NCI-H2107 (cell line): ENCODE measurements at regions not wholly inside any gene's neighbourhood (a gene's known extent, or its start where the extent isn't known, plus 50 kb on each side); places are given as distances from the start of the nearest gene placed in this dataset.

Experiments
- DNase-seq: peaks from one replicate; lab custom pipeline; 2025; lab: John Stamatoyannopoulos, UW

DNA sequence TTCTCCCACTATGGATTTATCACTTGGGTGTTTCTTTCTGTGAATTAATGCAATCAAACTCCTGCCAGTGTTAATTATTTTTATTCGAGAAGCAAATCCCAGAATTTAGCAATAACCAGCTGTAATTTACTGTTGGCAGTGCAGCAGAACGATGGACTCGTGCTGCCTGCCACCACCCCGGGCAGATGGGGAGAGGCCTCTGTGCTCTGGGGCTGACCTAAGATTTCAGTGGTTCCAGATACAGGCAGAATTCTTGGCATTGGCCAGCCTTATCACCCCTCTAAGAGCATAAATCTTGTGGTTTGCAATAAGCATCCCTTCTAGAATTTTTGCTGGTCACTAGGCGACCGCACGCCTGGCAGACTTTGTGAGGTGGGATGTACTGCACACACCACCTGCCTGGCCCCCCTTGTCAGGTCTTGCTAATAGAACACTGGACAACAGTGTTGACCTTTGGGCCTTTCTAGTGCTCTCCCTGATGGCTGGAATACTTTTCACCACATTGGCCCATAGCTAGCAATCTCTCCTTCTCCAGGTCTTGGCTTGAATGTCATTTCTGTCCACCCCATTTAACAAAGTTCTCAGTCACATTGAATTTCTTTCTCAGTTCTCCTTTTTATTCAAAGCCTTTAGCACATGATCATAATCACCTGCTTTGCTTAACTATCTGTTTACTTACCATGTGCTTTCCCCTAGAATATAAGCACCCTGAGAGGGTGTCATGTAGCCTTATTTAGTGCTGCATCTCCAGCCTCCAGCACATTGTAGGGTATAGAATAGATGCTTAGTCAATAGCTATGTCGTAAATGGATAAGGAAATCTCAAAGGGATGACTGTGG, 122.1 kb upstream of the DYNLRB2 start:
- no peak for DNase-seq

DNA sequence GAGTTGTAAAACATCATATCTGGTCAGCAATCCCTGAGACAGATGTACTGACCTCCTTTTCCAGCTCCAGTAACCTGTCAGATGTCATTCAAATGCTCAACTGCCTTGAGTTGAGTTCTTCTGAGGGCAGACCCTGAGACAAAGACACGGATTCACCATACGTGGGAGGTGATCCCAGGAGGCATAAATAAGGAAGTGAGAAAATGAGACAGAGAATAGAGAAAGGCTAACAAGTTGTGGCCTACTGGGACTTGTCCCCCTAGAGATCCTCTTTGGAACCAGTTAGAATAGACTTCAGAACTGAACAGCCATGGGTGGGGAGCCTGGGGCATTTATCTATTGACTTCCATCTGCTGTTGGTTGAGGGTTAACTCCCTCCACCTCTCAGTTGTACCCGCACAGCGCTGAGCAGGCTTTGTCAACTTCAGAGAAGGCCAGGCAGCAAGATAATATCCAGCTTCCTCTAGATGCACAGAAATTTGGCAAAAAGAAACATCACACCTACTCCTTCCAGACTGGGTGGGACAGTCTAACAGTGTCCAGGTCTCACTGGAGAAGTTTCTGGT, 123.0 kb upstream of the DYNLRB2 start:
- DNase-seq: no peak

DNA sequence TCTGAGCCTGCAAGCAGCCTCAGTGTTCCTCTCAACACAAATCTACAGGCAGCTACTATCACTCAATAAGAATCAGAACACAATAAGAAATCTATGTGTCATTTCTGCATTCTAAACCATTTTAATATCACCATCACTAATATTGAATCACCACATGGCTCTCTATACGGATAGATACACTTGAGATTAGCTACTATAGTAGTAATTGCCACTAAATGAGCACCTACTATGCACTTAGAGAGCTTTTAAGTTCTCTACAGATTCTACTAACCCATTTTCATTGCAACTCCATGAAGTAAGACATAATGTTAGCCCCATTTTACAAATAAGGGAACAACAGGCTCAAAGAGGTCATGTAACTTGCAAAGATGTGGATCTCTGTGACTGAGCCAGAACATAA, 132.8 kb upstream of the DYNLRB2 start:
- no peak for DNase-seq

DNA sequence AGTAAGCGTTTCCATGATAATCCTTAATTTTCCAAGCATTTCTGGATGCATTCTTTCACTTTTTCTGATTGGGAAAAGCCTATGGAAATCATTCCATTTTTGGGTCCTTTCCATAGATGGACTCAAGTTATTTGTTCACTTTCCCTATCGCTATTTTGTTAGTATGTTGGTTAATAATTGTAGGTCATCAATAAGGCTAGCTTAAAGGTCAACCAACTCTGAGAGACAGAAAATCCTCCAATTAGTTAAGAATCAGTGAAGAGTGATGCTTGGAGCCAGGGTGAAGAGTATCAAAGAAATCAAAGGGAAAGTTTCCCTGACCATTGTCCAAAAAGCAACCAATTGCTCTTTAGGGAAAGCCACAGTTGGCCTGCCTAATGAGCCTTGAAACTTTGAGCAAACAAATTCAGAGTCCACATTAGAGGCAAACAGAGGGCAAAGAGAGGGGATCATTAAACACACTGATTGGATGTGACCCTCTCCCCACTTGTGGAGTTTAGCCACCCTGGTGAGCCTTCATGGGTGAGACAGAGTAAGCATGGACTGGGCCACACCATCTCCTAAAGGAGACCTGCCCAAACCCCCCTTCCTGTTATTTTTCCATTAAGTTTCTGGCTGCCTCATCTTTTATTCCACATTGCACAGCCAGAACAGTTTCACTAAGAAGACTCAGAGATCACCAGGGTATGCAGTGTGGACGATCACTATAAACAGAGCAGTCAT, 133.4 kb upstream of the DYNLRB2 start:
- no peak for DNase-seq

DNA sequence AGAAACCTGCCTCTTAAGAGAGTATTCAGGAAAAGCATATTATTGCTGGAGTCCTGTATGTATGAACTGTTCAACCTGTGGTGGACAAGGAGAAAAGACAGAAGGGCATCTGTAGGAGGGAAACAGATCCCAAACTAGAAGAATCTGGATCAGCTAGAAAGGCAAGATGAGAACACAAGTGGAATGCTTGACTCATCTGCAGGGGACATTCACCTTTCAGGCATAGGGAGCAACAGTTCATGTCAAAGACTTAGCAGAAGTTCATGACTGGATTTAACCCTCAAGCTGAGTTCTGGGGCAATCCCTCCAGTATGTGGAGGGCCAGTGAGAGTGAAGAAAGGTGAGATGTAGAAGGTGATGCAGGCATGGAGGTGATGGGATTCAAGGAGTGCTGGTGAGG, 135.9 kb upstream of the DYNLRB2 start:
- DNase-seq: no peak

DNA sequence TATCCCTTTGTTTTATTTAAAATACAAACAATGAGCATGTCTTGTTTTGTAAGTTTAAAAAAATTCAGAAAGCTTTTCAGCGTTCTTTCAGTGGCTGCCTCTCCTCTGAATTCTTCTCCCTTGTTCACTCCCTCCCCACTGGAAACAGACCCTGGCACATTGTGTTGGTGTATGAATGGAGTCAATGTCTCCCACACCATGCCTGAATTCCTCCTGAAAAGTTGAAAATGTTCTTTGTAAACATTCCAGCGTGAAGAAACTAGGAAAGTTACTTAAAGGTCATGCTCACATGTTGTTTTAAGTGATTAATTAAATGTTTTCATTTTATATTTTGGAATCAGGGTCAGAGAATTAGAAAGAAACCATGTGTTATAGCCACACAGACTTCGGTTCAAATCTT, 136.9 kb upstream of the DYNLRB2 start:
- DNase-seq: no peak

DNA sequence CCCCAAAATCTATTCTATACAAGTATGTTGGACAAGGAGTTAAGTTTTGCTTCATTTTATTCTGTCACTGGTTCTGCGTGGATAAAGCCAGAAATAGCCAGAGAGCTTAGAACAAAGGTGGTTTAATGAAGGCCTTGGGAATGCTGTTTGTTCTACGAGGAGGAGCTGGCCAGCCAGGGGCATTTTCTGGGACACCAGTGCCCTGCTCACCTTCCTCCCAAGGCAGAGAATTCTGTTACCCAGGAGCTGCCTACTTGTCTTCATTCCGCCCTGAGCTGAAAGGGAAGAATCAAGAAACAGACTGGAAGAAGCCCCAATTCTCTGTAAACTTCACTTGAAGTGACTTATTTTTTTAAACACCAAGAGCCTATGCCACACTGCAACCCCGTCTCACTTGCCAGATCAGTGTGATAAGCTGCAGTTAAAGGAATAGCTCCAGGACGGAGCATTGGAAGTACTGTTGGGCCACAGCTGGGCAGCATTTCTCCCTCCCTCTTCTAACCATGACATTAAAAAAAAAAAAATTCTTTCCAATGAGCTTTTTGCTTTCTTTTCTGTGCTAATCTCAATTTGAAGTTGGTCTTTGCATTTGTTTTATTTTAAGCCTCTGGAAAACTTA, 149.8 kb upstream of the DYNLRB2 start:
- DNase-seq: no peak

DNA sequence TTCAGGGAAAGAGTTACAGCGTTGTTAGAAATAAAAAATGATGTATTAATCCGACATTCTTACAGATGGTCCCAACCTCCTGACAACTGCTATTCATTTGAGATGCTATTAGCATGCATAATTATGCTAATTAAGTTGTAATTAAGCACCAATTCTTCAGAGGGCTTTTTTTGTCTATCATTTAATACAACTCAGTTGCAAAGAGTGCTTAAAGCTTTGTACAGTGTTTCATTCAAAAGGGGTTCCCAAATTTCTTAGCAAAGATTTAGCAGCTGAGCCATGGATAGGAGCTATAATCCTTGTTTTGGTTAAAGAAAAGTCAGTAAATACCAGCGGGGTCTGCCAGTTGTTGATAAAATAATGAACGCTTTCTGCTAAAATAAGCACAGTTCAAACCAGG, 150.7 kb upstream of the DYNLRB2 start:
- DNase-seq: no peak

DNA sequence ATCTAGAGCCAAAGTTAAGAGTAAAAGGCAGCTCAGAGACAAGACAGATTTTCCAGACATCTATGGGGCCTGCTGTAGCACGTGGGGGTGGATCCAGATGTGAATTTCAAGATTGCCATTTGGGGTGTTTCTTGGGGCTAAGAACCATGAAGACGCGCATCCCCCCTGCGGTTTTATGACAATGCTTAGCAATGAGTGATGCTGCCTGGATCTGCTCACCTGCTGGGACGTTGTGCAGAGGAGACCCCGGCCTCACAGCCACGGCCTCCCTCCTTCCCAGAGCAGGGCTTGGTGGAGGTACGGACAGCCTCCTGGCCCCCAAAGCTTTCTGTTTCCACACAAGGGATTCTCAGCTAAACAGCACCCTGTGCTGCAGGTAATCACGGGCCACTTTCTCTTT, 151.5 kb upstream of the DYNLRB2 start:
- no peak for DNase-seq

DNA sequence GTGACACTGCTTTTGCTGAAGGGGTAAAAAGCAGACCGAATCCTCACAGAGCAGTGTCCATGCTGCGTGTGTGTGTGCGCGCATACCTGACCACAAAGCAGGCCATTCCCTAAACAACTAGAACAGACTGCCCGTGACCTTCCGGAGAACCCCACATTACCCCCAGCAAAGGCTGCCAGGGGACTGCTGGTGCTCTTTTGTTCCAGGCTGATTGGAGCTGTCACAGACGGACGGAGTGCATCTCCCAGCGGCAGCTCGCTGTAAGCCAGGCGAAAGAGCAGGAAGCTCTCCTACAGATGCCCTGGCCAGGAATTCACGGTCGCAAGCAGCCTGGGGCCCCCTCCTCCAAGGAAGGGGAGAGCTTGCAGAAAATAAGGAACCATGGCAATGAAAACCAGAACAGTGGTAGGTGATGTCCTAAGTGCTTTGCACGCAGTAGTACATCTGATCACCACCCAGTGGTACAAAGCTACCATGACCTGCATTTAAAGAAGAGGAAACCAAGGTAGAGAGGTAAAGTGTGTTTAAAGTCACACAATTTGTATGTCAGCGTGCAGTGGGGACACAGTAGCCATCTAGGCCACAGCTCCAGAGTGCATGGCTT, 153.4 kb upstream of the DYNLRB2 start:
- DNase-seq: no peak

DNA sequence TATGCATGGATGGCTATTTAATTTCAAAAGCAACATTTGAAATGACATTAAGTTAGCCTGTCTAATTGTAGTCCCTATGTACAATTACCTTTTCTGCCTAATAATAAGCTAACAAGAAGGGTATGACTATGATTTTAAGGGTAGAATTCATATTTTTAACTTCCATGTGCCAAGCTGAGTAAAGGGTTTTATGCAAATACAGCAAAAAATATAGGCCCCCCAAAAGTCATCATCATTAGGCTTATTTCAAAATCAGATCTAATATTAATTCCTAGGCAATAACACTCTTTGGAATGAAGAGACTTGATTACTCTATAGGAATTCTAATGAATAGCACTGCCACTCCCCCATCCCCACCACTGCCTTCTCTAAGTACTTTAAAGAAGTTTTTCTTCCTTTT, 155.9 kb upstream of the DYNLRB2 start:
- no peak for DNase-seq

DNA sequence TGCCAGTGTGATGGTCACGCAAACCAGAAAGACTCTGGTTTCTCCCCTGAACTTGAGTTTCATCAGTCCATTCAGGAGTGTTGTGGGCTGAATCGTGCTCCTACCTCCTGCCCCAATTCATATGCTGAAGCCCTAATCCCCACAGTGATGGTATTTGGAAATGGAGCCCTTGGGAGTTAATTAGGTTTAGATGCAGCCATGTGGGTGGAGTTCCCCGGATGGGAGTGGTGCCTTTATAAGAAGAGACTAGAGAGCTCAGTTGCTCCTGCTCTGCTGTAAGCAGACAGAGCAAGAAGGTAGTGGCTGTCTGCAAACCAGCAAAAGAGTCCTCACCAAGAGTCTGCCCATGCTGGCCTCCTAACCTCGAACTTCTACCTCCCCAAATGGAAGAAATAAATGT, 160.3 kb upstream of the DYNLRB2 start:
- no peak for DNase-seq

DNA sequence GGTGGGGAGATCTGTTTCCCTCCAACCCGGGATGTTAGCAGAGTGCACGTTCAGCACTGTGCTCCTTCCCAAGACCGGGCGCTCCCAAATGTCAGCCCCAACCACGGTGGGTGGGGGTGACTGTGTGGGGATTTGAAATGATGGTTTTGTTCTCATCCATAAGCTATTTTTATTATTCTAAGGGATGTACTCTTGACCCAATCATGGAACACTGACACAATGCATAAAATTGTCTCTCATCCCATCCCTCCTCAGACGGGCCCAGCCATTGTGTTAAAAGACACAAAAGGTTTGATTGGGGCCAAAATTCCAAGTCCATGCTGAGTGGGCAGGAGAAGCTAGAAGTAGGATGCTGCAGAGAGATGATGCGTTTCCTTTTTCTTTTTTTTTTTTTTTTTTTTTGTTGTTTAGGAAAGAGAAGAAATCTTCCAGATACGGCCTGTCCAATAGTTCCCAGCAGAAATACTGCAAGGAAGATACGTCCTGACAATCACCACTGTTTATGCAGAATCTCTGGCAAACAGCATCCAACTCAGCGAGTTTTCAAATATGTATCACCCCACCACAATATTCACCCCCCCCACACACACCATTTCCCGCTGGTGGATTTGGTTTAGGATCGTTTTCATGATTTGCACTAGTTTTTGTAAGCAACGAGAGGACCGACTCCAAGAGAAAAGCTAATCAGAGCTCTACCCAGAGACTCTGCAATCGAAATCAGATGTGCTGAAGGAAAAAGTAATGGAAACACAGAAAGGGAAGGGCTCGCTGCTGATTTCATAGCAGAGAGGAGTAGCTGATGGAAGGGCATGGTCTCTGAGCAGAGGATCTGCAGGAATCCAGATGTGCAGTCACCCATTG, 163.5 kb upstream of the DYNLRB2 start:
- no peak for DNase-seq

DNA sequence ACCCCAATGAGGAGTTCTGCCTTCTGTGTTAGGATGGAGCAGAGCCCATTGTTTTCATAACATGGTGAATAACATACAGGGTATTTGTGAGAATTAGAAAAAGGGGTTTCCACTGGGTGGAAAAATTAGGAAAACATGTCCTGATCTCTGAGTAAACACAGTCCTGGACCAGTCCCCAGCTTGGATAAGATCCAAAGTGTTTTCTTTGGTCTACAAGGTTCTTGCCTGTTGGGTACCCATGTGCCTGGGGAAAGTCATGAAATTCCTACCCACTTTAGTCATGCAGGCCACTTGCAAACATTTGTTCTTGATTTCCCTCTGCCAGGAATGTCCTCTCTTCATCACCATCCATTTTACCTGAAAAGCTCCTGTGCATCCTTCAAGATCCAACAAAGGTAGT, 164.8 kb upstream of the DYNLRB2 start:
- no peak for DNase-seq

DNA sequence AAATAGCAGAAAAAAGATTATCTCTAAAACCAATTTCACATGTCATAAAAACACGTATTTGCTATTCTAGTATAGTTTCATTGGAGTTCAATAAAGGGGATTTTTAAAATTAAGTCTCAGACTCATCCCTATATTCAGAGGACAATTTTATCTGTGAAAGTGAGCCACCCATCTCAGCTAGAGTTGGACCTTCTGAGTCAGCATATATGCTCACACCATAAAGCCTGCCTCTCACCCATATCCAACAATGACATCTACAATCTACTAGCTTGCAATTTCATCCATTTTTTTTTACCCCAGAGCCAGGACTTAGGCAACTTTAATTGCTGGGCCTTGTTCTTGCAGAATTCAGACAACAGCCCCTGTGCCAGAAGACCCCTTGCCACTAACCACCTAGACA, 165.3 kb upstream of the DYNLRB2 start:
- no peak for DNase-seq

DNA sequence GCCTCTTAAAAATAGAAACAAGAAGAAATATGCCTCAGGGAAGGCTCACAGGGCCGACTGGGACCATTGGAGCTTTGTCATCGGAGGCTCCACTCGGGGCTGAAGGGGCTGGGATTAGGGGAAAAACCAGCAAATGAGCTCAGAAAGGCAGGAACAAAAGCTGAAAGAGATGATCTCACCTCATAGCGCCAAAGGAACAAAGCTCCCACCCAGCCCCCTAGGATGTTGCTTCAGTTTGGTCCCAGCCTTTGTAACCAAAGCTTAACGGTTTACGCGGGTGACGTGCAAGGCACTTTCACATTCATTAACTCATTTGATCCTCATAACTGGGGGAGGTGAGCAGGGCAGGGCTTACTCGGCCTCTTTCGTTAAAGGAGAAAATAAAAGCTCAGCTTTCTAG, 168.5 kb upstream of the DYNLRB2 start:
- no peak for DNase-seq

DNA sequence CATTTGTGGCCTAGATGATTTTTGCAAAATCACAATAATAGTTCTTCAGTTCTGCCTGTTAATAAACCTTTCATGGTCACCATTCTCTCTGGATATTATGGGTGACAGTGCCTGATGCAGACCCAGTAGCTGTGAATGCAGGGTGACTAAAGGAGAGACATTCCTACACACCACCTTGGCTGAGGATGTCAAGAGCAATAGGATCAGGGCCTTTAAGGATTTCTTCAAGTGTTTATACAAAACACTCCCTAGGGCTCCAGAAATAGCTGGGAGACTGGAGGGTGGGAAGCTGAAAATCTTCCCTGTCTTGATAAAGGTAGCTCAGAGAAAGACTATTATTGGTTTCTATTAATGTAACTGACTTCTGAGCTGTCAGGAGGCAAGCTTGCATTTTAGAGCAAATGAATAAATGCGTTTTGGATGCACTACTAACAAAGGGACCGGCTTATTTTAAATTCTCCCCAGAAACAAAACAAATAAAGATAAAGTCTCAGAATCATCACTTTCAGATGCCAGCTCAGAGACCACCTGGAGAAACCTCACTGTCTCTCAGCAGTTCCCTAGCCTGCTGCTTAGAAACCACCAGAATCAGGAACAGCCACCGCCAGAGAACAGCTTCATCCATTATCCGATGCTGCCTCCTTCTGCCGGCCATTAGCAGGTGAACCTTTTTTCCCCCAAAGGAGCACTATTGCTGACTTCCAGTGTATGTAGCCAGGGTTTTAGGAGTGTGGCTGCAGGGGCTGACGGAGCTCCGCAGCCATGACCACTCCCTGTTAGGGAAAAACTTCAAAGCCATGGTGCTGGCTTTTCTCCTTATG, 171.4 kb upstream of the DYNLRB2 start:
- DNase-seq: no peak

DNA sequence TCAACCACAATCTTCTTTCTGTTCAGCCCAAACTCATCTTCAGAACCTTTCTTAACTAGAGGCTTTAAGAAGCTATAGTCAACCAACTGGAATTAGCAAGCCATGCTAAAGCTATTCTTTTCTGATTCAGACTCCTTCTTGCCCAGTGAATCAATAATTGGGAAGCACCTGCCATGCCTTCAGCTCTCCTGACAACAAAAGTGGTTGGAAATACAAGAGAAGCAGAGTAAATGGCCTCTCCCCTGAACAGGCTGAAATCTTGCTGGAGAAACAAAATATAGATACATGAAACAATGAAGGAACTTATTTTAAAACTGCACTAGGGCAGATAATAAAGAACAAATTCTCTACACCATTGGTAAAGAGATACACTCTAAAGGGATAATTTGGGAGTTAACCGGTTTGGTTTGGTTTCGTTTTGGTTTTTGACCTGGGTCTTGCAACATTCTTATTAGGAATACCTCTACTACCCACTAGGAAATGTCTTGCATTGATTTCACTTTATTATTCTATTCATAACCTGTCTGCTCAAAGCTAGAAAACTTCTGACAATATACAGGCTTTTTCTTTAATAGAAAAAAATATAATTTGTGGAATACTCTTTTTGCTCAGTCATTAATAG, 173.6 kb upstream of the DYNLRB2 start:
- DNase-seq: no peak

DNA sequence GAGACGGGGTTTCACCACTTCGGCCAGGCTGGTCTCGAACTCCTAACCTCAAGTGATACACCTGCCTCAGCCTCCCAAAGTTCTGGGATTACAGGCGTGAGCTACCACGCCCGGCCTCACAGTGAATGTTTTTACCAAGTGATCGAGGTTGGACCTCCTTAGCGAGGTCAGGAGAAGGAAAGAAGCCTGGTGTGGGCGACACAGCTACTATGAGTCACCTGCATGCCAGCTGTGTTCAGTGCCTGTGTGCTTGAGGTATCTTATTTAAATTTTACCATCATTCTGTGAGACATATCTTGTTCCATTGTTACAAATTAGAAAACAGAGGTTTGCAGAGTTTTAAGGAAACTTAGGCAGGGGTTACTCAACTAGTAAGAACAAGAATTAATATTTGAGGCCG, 174.8 kb upstream of the DYNLRB2 start:
- no peak for DNase-seq

DNA sequence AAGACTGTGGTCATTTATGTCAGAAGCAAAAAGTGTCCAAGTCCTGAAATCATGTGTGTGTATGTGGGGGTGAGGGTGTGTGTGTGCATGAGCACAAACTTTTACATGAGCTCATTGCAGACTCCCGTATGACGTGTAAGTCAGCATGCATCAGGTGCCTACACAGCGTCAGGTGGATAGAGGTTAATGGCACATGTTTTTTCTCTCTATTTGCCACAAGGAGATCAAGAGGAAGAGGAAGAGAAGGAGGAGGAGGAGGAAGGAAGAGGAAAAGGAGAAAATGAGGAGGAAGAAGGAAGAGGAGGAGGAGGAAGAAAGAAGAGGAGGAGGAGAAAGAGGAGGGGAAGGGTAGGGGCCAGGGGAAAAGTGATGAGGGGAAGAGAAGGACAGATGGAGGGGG, 178.0 kb upstream of the DYNLRB2 start:
- no peak for DNase-seq
